Astrocyte (in vitro differentiated cells and primary cell): ENCODE measurements at regions not wholly inside any gene's neighbourhood (a gene's known extent, or its start where the extent isn't known, plus 50 kb on each side); places are given as distances from the start of the nearest gene placed in this dataset.

ENCODE experiments used
- DNase-seq: peaks from one replicate; pipeline ENCODE4 v3.0.0-alpha.2; 2010; ENCODE audit warnings: low read depth
- FAIRE-seq: peaks from 2 replicates; lab custom pipeline; 2011; peaks lifted over from hg19 to GRCh38; lab: Jason Lieb, UNC
- H2AFZ ChIP-seq: 2 replicates; pipeline ENCODE4 v1.6.0; 2012; ENCODE audit warnings: low read depth, low read length, inconsistent platforms
- H3K27ac ChIP-seq: 2 replicates; pipeline ENCODE4 v1.5.1; 2011; ENCODE audit warnings: low read depth, low read length, inconsistent platforms
- H3K27me3 ChIP-seq: 2 replicates; pipeline ENCODE4 v1.6.0; 2011; ENCODE audit warnings: low read length, inconsistent platforms; ENCODE audit not compliant: insufficient read depth
- H3K36me3 ChIP-seq: 2 replicates; pipeline ENCODE4 v1.5.1; 2011; ENCODE audit warnings: low read length, inconsistent platforms; ENCODE audit not compliant: insufficient read depth
- H3K4me1 ChIP-seq: 2 replicates; pipeline ENCODE4 v1.5.1; 2011; ENCODE audit warnings: low read length, inconsistent platforms; ENCODE audit not compliant: insufficient read depth
- H3K4me2 ChIP-seq: 2 replicates; pipeline ENCODE4 v1.6.0; 2012; ENCODE audit warnings: low read length, inconsistent platforms
- H3K4me3 ChIP-seq: 2 replicates; pipeline ENCODE4 v1.5.1; 2011; ENCODE audit warnings: low read depth, mild to moderate bottlenecking, low read length, inconsistent platforms; ENCODE audit not compliant: insufficient read depth
- H3K79me2 ChIP-seq: 2 replicates; pipeline ENCODE4 v1.6.0; 2012; ENCODE audit warnings: mild to moderate bottlenecking, low read length, inconsistent platforms; ENCODE audit not compliant: insufficient read depth
- H3K9ac ChIP-seq: 2 replicates; pipeline ENCODE4 v1.6.0; 2012; ENCODE audit warnings: mild to moderate bottlenecking, low read length, inconsistent platforms
- H3K9me3 ChIP-seq: 2 replicates; pipeline ENCODE4 v1.5.1; 2012; ENCODE audit warnings: low read depth, mild to moderate bottlenecking, low read length, inconsistent platforms; ENCODE audit not compliant: insufficient read depth
- H4K20me1 ChIP-seq: 2 replicates; pipeline ENCODE4 v1.6.0; 2012; ENCODE audit warnings: low read length, inconsistent platforms; ENCODE audit not compliant: insufficient read depth
- H3K27ac Mint-ChIP-seq: one replicate; pipeline ENCODE4 v1.8.0; 2021; ENCODE audit warnings: mild to moderate bottlenecking, mixed read lengths; ENCODE audit not compliant: unreplicated experiment
- H3K27me3 Mint-ChIP-seq: one replicate; pipeline ENCODE4 v1.8.0; 2021; ENCODE audit warnings: low read depth, mixed read lengths; ENCODE audit not compliant: unreplicated experiment
- H3K36me3 Mint-ChIP-seq: one replicate; pipeline ENCODE4 v1.8.0; 2021; ENCODE audit warnings: low read depth, mixed read lengths; ENCODE audit not compliant: unreplicated experiment
- H3K4me1 Mint-ChIP-seq: one replicate; pipeline ENCODE4 v1.8.0; 2021; ENCODE audit warnings: low read depth, mixed read lengths; ENCODE audit not compliant: unreplicated experiment
- H3K4me3 Mint-ChIP-seq: one replicate; pipeline ENCODE4 v1.8.0; 2021; ENCODE audit warnings: mild to moderate bottlenecking, moderate library complexity, mixed read lengths; ENCODE audit not compliant: unreplicated experiment
- H3K9me3 Mint-ChIP-seq: one replicate; pipeline ENCODE4 v1.8.0; 2021; ENCODE audit warnings: mild to moderate bottlenecking, mixed read lengths; ENCODE audit not compliant: unreplicated experiment
- CTCF ChIP-seq: IDR thresholded peaks from 2 replicates; pipeline ENCODE4 v1.5.1; 2011; ENCODE audit warnings: low read depth, mild to moderate bottlenecking, inconsistent platforms, low read length, moderate library complexity; ENCODE audit not compliant: insufficient read depth
- EZH2 ChIP-seq: IDR thresholded peaks from 2 replicates; pipeline ENCODE4 v1.6.1; 2012; ENCODE audit warnings: mild to moderate bottlenecking, low read length, inconsistent platforms; ENCODE audit not compliant: insufficient read depth

DNA sequence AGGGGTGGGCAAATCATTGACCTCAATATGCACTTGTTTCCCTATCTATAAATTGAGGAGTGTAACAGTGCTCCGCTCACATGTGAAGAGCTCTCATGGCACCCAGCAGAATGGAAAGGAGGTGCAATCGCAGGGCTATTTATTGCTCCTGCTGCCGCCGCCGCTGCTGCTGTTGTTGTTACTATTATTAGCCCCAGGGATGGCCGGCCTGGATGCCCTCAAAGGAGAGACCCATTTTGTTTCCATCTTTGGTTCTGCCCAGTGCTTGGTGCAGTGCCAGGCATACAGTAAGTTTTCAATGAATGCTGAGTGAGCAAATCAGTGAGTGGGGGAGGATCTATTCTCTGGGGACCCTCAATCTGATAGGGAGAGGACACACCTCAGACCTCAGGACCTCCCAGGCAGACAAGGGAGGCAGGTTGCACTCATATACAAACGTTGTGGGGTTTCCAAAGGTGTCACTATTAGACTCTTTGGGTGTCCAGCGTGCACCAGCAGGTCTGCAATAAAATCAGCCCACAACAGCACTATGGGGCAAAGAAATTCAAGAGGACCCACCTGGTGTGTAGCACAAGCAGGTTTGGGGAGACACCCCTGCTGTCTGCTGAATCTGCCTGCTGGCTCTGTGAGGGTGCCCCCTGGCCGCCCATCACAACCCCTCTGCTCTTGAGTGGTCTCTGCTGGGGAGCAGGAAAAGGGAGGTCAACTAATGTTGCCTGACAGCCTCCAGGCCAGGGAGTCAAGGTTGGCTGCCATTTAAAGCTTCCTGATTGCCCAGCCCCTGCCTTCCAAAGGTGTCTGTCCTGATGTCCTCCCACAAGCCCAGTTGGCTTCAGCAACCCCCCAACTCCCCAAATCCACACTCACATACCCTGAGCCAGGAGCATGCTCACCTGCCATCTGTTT is 136.3 kb downstream of the ACTL8 start:
- peaks cover 2% of the 10 kb centered on the region for H3K27me3 ChIP-seq
- Mint-ChIP-seq H3K4me3 (no peak overlapping the region), H3K9me3 (peaks cover 3% of the 10 kb centered on the region), H3K4me1 (no peaks in the 10 kb centered on the region), H3K36me3 (no peaks in the 10 kb centered on the region), H3K27me3 (peaks cover 61% of the 10 kb centered on the region), H3K27ac (no peak overlapping the region)
- no peak overlapping the region for H2AFZ ChIP-seq
- no peak overlapping the region for H3K9ac ChIP-seq
- no peak for DNase-seq
- no peak overlapping the region for H3K4me3 ChIP-seq
- no peaks in the 10 kb centered on the region for H3K9me3 ChIP-seq
- H4K20me1 ChIP-seq, result no peaks in the 10 kb centered on the region
- H3K79me2 ChIP-seq, result no peaks in the 10 kb centered on the region
- no peak overlapping the region for H3K4me2 ChIP-seq
- no peak for FAIRE-seq
- TF ChIP-seq EZH2 (no peak), CTCF (no peak)
- no peak overlapping the region for H3K27ac ChIP-seq
- no peaks in the 10 kb centered on the region for H3K36me3 ChIP-seq
- no peaks in the 10 kb centered on the region for H3K4me1 ChIP-seq

GRCh38 chr1:17892225-17892624 is 137.1 kb downstream of the ACTL8 start:
- Histone ChIP-seq H3K9me3 (no peaks in the 10 kb centered on the region), H3K4me1 (no peaks in the 10 kb centered on the region), H3K4me2 (no peak overlapping the region), H3K27me3 (peaks cover 4% of the 10 kb centered on the region), H4K20me1 (no peaks in the 10 kb centered on the region), H3K79me2 (no peaks in the 10 kb centered on the region), H2AFZ (no peak overlapping the region), H3K36me3 (no peaks in the 10 kb centered on the region), H3K4me3 (no peak overlapping the region), H3K9ac (no peak overlapping the region), H3K27ac (no peak overlapping the region)
- H3K27me3 Mint-ChIP-seq, result peaks cover 63% of the 10 kb centered on the region
- FAIRE-seq (no peak), DNase-seq (no peak)
- H3K4me3 Mint-ChIP-seq, result no peak overlapping the region
- H3K27ac Mint-ChIP-seq, result no peak overlapping the region
- H3K36me3 Mint-ChIP-seq, result no peaks in the 10 kb centered on the region
- H3K9me3 Mint-ChIP-seq, result peaks cover 3% of the 10 kb centered on the region
- TF ChIP-seq CTCF (no peak), EZH2 (no peak)
- no peaks in the 10 kb centered on the region for H3K4me1 Mint-ChIP-seq

DNA sequence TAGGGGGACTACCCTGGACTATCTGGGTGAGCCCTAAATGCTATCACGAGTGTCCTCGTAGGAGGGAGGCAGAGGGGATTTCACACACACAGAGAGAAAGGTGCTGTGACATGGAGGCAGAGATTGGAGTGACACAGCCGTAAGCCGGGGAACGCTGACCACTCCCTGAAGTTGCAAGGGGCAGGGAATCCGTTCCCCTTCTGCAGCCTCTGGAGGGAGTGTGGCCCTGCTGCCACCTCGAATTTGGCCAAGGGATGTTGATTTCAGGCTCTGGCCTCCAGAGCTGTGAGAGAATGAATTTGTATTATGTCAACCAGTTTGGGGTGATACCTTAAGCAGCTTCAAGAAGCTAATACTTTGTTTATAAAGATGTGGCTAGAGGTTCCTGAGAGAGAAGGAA is 137.7 kb downstream of the ACTL8 start:
- no peaks in the 10 kb centered on the region for H4K20me1 ChIP-seq
- H2AFZ ChIP-seq, result no peak overlapping the region
- DNase-seq (no peak), FAIRE-seq (no peak)
- H3K27ac Mint-ChIP-seq, result no peak overlapping the region
- no peak overlapping the region for H3K9ac ChIP-seq
- H3K36me3 Mint-ChIP-seq, result no peaks in the 10 kb centered on the region
- peaks cover 3% of the 10 kb centered on the region for H3K9me3 Mint-ChIP-seq
- no peaks in the 10 kb centered on the region for H3K79me2 ChIP-seq
- no peaks in the 10 kb centered on the region for H3K4me1 Mint-ChIP-seq
- no peak overlapping the region for H3K4me3 Mint-ChIP-seq
- TF ChIP-seq CTCF (no peak), EZH2 (no peak)
- H3K4me1 ChIP-seq, result no peaks in the 10 kb centered on the region
- H3K36me3 ChIP-seq, result no peaks in the 10 kb centered on the region
- peaks cover 4% of the 10 kb centered on the region for H3K27me3 ChIP-seq
- no peak overlapping the region for H3K27ac ChIP-seq
- no peaks in the 10 kb centered on the region for H3K9me3 ChIP-seq
- no peak overlapping the region for H3K4me3 ChIP-seq
- peaks cover 59% of the 10 kb centered on the region for H3K27me3 Mint-ChIP-seq
- H3K4me2 ChIP-seq, result no peak overlapping the region
